PFSK-1 (cell line): ENCODE measurements at regions not wholly inside any gene's neighbourhood (a gene's known extent, or its start where the extent isn't known, plus 50 kb on each side); places are given as distances from the start of the nearest gene placed in this dataset.

Source experiments
- FOXP2 ChIP-seq: optimal IDR thresholded peaks from 2 replicates; pipeline ENCODE3; 2011; ENCODE audit warnings: borderline replicate concordance, control low read depth, inconsistent platforms; ENCODE audit not compliant: insufficient read depth; ENCODE audit errors: extremely low read length, extremely low read depth
- POLR2AphosphoS5 ChIP-seq: IDR thresholded peaks from 2 replicates; pipeline ENCODE4 v1.6.1; 2012; ENCODE audit warnings: low read depth, mild to moderate bottlenecking, control low read depth, low read length, moderate library complexity
- SIN3A ChIP-seq: IDR thresholded peaks from 2 replicates; pipeline ENCODE4 v1.6.1; 2012; ENCODE audit warnings: mild to moderate bottlenecking, low read length, moderate library complexity, borderline replicate concordance; ENCODE audit not compliant: insufficient read depth
- TAF1 ChIP-seq: IDR thresholded peaks from 2 replicates; pipeline ENCODE4 v1.6.1; 2012; ENCODE audit warnings: low read length, control low read depth, borderline replicate concordance; ENCODE audit not compliant: insufficient read depth
- TF ChIP-seq, protein P1 (sequence below), 2 experiments: IDR thresholded peaks; 2 replicates each; pipeline versions ENCODE4 v1.6.1 to v1.8.0; 2011 to 2012; ENCODE audit warnings: low read depth in 2 of 2, low read length in 2 of 2, control low read depth in 1 of 2, inconsistent platforms in 1 of 2, mild to moderate bottlenecking in 1 of 2, moderate library complexity in 1 of 2; ENCODE audit not compliant: insufficient read depth in 1 of 2

DNA sequence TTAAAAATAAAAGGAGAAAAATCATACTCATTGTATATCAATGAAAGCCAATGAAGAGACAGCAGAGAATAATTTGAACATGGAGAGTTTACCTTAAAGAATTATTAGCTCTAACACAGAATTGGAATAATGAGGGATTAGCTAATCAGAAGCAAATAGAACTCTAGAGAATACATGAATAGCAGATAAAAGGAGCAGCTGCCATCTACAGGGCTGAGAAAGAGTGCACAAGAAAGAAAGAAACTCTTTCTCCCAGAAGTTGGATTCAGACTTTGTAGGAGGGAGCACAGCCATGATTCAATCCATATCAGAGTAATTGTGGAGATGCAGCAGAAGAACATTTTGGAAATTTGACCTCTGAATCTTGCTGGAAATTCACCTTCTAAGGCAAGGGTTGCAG is 1171.2 kb downstream of the PLA2G4A start:
- TF ChIP-seq SIN3A (no peak), POLR2AphosphoS5 (no peak), TAF1 (no peak), FOXP2 (no peak)
- TF ChIP-seq, protein P1, sequence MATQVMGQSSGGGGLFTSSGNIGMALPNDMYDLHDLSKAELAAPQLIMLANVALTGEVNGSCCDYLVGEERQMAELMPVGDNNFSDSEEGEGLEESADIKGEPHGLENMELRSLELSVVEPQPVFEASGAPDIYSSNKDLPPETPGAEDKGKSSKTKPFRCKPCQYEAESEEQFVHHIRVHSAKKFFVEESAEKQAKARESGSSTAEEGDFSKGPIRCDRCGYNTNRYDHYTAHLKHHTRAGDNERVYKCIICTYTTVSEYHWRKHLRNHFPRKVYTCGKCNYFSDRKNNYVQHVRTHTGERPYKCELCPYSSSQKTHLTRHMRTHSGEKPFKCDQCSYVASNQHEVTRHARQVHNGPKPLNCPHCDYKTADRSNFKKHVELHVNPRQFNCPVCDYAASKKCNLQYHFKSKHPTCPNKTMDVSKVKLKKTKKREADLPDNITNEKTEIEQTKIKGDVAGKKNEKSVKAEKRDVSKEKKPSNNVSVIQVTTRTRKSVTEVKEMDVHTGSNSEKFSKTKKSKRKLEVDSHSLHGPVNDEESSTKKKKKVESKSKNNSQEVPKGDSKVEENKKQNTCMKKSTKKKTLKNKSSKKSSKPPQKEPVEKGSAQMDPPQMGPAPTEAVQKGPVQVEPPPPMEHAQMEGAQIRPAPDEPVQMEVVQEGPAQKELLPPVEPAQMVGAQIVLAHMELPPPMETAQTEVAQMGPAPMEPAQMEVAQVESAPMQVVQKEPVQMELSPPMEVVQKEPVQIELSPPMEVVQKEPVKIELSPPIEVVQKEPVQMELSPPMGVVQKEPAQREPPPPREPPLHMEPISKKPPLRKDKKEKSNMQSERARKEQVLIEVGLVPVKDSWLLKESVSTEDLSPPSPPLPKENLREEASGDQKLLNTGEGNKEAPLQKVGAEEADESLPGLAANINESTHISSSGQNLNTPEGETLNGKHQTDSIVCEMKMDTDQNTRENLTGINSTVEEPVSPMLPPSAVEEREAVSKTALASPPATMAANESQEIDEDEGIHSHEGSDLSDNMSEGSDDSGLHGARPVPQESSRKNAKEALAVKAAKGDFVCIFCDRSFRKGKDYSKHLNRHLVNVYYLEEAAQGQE (IDR thresholded peaks at IDR 0.05; ENCODE audit: insufficient read depth in 1 of 2, low read depth in 2 of 2, low read length in 2 of 2): no peak

DNA sequence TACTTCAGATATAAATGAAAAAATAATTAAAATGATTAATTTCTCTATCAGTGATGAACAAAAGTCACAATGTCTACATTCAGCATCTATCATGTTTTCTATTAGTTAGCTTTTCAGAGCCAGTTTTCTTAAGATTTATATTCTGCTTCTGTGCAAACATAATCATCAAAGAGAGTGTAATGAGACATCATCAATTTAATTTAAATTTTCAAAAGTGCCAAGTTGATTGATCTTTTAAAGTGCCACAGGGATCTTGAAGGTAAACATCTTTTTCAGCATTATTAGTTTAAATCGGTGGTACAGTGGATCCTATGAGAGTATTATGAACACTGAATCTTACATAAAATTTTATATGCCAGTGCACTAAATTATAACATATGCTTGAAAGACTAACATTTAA is 1176.1 kb downstream of the PLA2G4A start:
- TF ChIP-seq TAF1: no peak
- TF ChIP-seq POLR2AphosphoS5: no peak
- TF ChIP-seq, protein P1 (IDR thresholded peaks at IDR 0.05; ENCODE audit: insufficient read depth in 1 of 2, low read depth in 2 of 2, low read length in 2 of 2): no peak
- TF ChIP-seq SIN3A: no peak
- no peak for TF ChIP-seq FOXP2

DNA sequence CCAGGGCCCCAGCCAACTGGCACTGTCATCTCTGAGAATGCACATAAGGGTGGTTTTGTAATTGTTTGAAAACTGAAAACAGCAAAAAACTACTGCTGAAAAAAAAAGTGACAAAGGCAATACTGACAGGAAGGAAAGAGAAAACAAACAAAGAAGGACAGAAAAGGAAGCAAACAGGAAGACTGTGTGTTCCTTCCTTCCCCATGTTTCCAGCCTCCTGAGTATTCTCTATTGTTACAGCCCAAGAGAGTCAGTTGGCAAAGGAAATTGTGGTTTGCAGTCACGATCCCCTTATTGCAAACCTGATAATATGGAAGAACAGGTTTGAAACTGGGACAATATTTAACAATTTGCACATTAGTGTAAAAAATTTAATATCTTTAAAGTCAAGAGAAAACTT is 1177.6 kb downstream of the PLA2G4A start:
- no peak for TF ChIP-seq SIN3A
- TF ChIP-seq, protein P1 (IDR thresholded peaks at IDR 0.05; ENCODE audit: insufficient read depth in 1 of 2, low read depth in 2 of 2, low read length in 2 of 2): no peak
- TF ChIP-seq FOXP2: no peak
- TF ChIP-seq TAF1: no peak
- TF ChIP-seq POLR2AphosphoS5: no peak

DNA sequence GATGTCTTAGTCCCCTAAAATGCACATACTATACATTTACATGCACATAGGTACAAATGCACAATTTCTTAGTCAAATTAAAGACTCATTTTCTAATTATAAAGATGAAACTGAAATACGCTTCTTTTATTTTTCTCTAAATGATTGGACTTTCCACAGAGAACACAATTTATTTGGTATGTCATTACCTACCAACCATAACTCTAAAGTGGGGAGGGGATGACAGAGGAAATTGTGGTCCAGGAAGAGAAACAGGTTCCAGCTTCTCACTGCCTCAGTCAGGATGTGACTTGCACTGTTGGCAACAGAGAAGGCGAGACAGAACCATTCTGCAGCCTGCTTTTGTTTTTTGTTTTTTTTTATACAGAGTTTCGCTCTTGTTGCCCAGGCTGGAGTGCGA is 1189.2 kb downstream of the PLA2G4A start:
- TF ChIP-seq FOXP2 (no peak), POLR2AphosphoS5 (no peak), TAF1 (no peak), SIN3A (no peak)
- TF ChIP-seq, protein P1 (IDR thresholded peaks at IDR 0.05; ENCODE audit: insufficient read depth in 1 of 2, low read depth in 2 of 2, low read length in 2 of 2): no peak

DNA sequence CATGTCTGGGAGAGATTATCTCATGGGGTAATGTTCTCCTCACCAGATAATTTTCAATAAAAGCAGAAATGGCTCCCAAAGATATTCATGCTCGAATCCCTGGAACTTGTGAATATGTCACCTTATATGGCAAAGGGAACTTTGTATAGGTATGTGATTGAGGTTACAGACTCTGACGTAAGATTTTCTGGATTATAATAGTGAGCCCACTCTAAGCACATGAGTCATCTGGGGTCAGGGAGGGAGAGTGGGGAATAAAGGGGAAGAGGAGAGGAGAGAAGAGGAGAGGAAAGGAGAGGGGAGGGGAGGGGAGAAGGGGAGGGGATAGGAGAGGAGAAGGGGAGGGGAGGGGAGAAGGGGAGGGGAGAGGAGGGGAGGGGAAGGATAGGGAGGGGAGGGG is 1193.9 kb downstream of the PLA2G4A start:
- TF ChIP-seq SIN3A (no peak), TAF1 (no peak), FOXP2 (no peak), POLR2AphosphoS5 (no peak)
- TF ChIP-seq, protein P1 (IDR thresholded peaks at IDR 0.05; ENCODE audit: insufficient read depth in 1 of 2, low read depth in 2 of 2, low read length in 2 of 2): no peak
